HG02840 (cell line): ENCODE measurements at regions not wholly inside any gene's neighbourhood (a gene's known extent, or its start where the extent isn't known, plus 50 kb on each side); places are given as distances from the start of the nearest gene placed in this dataset.

ENCODE experiments used
- ATAC-seq: cut with Tn5 transposase; IDR thresholded peaks from one replicate; pipeline ENCODE4 v1.9.1; 2021; ENCODE audit warnings: mild to moderate bottlenecking, moderate library complexity, moderate number of reproducible peaks; ENCODE audit not compliant: unreplicated experiment, low FRiP score

- ATAC-seq, result no peak
Observed at GRCh38 chr13:26897706-26898550, 137.3 kb upstream of the GPR12 start.

DNA sequence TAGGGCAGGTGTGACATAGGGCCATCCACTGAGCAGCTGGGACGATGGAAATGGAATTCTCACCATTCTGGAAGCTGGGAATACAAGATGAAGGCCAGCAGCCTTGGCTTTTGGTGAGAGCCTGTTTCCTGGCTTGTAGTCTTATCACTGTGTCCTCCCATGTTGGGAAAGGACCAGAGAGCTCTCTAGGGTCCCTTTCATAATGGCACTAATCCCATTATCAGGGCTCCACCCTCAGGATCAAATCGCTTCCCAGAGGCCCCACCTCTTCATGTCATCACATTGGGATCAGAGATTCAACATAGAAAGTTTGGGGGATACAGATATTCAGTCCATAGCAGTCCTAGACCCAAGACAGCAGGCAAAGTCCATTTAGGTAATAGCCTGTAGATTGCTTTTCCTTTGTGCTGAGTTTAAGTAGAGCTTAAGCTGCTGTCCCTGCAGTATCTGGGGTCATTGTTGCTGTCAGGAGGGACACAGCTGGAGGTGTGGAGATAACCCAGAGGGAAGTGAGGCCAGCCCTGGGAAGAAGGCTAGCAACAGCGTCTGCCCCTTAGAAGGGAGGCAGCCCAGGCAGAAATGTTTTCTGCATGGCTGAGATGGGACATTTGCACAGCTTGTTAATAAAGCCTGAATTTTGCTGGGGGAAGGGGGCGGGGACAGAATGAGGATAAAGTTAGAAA is 136.5 kb upstream of the GPR12 start:
- ATAC-seq, result no peak

DNA sequence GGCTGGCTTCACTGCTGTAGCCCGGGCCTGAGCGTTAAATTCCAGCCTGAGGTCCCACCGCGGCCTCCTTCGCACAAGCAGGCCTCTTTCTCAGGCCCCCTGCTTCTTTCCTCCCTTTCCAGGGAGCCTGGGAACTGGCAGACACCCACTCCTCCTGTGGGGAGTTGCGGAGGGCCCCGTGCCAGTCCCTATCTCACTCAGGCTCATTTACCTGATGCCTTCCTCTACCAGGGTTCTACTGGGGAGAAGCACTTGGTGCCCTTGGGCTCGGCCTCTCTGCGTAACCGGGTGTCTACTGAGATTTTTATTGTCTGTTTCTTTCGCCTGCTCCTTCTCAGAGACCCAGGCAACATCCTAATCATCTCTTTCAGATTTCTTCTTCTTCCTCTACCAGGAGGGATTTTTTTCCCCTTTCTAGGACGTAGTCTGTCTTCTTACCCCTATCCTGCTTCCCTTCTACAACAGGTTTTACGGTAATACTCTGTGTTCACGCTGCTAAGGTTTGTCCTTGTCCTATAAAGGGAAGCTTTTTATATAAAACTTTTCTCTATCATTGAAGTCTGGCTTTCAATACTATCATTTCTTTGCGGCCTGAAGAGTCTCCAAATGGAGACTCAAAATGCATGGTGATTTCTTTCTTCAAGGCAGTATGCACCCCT is 135.4 kb upstream of the GPR12 start:
- no peak for ATAC-seq

DNA sequence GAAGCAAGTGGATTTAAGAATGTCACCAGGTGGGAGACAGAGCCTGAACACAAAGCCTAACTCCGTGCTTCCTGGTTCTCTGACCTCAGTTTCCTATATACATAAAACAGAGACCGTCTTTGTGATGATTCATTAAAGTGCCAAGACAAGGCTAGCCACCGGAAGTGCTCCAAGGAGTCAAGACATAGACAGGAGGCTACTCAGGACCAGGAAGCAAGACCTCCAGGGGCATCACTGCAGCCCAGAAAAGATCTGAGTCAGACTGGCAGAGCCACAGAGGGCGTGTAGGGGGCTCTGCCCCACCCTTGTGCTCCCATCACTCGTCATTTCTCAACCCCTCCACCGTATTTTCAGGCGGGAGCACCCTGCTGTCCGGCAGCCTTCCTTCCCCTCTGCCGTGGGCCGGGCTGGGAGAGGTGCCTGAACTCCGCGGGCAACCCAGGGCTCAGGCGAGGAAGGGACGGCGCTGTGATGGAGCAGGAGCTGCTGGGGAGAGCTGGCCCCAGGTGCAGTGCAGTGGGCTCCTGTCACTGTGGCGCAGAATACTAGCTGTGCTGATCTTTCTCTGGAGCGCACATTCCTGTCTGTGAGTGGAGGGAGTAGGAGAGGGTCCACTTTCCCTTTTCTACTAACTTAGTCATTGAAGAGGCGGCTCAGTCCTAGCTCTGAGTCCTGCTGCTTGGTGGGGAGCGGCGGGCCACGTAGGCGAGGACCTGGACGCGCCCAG is 134.7 kb upstream of the GPR12 start:
- no peak for ATAC-seq

DNA sequence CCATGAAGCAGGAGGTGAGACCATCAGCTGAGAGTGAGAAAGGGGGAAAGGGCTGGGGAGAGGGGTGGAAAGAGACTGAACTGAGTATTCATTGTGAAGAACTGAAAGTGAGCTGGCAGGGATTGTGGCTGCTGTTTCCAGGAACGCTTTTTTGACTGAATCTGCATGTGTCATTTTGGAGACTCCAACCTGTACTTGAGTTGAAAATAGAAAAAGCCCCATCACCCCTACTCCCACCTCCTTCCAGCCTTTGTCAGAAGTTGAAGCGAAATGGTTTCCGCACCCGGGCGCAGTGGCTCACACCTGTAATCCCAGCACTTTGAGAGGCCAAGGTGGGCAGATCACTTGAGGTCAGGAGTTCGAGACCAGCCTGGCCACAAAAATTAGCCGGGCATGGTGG is 128.0 kb upstream of the GPR12 start:
- no peak for ATAC-seq

DNA sequence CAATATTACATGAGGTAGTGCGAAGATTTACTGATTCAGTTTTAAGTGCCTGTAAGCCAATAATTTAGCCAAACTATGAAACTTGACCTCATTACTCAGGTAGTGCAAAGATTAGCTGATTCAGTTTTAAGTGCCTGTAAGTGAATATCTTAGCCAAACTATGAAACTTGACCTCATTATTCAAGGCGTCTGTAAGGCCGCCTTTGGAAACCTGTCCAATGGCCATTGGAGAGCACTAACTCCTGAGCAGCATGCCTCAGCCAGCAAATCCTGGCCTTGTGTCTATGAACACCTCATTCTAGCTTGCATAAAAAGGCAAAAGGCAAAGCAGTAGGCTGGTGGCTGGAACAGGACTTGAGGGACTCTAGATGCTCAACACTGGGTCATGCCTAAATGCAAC is 127.0 kb upstream of the GPR12 start:
- ATAC-seq, result no peak

GRCh38 chr13:26883613-26884257 is 123.1 kb upstream of the GPR12 start:
- no peak for ATAC-seq

DNA sequence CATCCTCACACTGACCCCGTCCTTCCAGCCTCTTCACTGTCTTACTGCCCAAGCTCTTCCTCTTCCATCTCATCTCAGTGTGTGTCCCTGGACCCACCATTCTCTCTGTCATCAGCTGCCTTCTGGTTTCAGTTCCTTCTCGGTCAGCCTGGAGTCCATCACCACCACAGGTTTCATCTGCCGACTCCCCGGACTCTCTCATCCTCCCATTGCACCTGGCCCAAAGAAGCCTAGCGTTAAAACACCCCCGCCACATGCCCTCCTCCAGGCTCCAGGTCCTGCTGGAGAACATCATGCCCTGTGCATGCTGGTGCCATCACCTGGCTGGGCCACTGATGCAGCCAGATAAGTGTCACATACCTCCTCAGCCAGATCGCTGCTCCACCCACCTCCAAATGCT is 122.1 kb upstream of the GPR12 start:
- no peak for ATAC-seq

GRCh38 chr13:26881154-26881553 is 120.6 kb upstream of the GPR12 start:
- ATAC-seq, result no peak

DNA sequence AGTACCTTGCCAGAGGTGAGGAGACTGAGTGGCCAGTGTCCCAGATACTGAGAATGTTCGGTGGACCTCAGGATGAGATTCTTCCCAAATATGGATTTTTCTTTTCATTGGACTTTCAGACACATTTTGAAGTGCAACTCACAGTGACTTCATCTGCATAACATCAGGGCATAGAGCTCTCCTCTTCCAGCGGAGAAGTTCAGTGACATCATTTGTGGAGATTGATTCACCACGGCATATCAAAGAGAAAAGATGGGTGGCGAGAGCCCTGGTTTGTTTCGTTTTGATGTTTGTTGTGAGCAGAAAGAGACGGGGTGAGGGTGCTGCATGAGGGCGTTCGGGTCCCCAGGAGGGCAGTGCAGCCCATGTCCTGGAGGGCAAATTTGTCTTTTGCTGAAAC is 120.1 kb upstream of the GPR12 start:
- no peak for ATAC-seq

DNA sequence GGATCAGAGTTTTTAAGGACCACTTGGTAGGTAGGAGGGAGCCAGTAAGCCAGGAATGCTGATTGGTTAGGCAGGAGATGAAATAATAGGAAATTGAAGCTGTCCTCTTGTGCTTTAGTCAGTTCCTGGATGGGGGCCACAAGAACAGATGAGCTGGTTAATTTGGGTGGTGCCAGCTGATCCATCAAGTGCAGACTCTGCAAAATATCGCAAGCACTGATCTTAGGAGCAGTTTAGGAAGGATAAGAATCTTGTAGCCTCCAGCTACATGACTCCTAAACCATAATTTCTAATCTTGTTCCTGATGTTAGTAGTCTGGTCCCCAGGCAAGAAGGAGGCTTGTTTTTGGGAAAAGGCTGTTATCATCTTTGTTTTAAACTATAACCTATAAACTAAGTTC is 117.9 kb upstream of the GPR12 start:
- no peak for ATAC-seq

DNA sequence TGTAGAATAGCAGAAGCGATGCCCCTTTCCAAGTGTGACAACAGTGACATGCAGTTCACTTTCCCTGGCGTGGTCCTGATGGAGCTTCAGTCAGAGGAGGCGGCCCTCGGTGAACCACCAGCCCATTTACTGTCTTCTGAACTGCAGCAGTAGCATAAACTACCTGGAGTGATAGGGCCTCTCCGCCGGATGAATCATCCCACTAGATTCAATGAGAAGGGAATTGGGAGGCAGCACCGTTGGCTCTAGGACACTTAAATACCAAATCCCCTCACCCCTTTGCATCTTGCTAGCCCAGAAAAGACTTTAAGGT is 112.8 kb upstream of the GPR12 start:
- no peak for ATAC-seq

- no peak for ATAC-seq
Observed at GRCh38 chr13:26872525-26873385, 112.2 kb upstream of the GPR12 start.

DNA sequence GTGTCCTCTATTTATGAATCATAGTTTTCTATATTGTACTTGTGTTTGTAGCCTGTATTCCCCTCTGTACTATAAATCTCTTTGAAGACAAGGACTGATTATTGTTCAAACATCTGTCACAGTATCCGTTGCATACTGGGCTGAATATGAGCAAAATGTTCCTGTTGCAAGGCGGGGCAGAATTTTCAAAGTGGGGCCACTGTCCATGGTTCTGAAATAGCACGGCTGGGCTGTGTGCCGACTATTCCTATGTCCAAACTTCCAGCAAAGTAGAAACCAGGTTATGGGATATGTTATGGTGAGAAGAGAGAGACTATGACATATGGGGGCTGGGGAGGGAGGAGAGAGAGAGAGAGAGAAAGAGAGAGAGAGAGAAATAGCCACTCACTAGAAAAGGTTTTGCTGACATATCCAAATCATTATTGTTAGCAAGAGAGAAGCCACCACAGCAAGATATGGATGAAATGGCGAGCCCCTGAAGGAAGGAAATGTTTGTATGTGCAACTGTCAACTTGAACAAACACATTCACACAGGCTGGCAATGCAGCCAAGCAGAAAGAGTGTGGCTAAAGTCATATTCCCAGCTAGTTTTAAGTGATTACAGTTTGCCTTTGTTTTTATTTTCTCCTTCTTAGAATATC is 107.0 kb upstream of the GPR12 start:
- no peak for ATAC-seq

GRCh38 chr13:26864576-26864975 is 104.0 kb upstream of the GPR12 start:
- ATAC-seq, result no peak

GRCh38 chr13:26861941-26862340 is 101.4 kb upstream of the GPR12 start:
- no peak for ATAC-seq

- ATAC-seq, result no peak
Observed at GRCh38 chr13:26855921-26856320, 95.3 kb upstream of the GPR12 start.

DNA sequence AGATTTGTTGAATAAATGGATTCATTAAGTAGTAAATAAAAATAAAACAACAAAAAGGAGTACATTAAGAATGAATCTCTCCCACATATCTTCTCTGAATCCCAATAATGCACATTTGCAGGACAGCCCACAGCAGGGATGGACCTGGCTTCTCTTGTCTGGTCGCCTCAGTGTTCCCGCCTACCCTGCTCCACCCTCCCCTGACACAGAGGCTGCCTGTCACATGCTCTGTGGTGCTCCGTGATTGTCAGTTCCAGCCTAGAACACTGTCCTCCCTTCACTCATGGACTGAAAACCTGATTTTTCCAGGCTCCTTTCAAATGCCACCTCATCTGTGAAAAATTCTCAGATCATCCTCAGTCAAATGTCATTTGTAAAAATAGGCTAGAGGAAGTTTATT is 94.5 kb upstream of the GPR12 start:
- ATAC-seq, result no peak

DNA sequence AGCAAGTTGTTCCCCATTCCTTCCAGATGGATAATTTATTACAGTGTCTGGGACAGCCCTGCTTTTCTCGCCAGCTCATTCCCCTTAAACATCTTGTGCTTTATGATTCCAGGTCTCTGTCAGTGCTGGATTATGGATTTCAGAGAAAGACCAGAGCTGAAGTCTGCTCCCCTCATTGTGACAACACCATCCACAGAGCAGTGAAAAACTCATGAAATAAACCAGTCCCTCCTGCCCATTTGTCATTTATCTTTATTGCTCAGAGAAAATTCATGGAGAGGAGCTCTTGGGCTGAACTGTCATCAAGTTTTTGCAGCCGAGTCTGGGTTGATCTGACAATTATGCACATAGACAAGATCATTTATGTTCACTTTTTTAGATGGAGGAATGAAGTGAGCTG is 92.7 kb upstream of the GPR12 start:
- no peak for ATAC-seq
